Neural progenitor cell (in vitro differentiated cells): ENCODE measurements at regions not wholly inside any gene's neighbourhood (a gene's known extent, or its start where the extent isn't known, plus 50 kb on each side); places are given as distances from the start of the nearest gene placed in this dataset.

Source experiments
- CTCF ChIP-seq: fragments of 200-600 bp; sonication (generic); IDR thresholded peaks from 2 replicates; pipeline ENCODE4 v1.5.1; 2017; ENCODE audit warnings: antibody characterized with exemption, mild to moderate bottlenecking
- EZH2 ChIP-seq: fragments of 200-600 bp; sonication (generic); IDR thresholded peaks from 2 replicates; pipeline ENCODE4 v1.6.1; 2017; ENCODE audit warnings: antibody characterized with exemption, mild to moderate bottlenecking, moderate library complexity
- EZH2phosphoT487 ChIP-seq: fragments of 200-600 bp; sonication (generic); IDR thresholded peaks from 2 replicates; pipeline ENCODE4 v1.6.1; 2017; ENCODE audit warnings: antibody characterized with exemption

GRCh38 chr7:70920876-70921275, 211.1 kb upstream of the GALNT17 start:
- TF ChIP-seq CTCF (no peak), EZH2 (no peak), EZH2phosphoT487 (no peak)
